ENCODE measurements at regions not wholly inside any gene's neighbourhood (a gene's known extent, or its start where the extent isn't known, plus 50 kb on each side); places are given as distances from the start of the nearest gene placed in this dataset.
"Not testable (repeated sequence)": the region's sequence is repeated elsewhere in the genome, so short reads cannot be mapped to it uniquely, and the experiment has no call there.

DNA sequence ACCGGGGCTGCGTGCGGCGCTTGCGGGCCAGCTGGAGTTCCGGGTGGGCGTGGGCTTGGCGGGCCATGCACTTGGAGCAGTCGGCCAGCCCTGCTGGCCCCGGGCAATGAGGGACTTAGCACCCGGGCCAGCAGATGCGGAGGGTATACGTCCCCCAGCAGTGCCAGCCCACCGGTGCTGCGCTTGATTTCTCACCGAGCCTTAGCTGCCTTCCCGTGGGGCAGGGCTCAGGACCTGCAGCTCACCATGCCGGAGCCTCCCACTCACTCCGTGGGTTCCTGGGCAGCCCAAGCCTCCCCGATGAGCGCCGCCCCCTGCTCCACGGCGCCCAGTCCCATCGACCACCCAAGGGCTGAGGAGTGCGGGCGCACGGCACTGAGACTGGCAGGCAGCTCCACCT, 51.4 kb upstream of the INPP4B start:
- not testable (repeated sequence) for DNase-seq

DNA sequence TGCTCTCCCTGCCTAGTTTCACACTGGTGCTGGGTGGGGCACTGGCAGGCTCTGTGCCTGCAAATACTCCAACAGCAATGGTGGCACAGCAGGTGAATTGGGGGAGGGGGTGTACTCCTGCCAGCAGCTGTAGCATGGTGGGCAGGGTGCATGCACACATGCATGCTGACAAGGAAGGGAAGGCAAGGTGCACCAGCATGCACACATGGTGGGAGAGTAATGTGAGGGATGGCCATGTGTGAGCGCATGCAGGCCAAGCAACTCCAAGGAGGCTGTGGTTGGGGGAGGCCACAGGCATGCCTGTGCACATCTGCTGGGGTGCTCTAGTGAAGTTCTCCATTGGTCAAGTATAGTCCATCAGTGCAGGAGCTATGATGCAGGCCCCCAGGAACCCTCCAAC, 54.5 kb upstream of the INPP4B start:
- DNase-seq: no peak

DNA sequence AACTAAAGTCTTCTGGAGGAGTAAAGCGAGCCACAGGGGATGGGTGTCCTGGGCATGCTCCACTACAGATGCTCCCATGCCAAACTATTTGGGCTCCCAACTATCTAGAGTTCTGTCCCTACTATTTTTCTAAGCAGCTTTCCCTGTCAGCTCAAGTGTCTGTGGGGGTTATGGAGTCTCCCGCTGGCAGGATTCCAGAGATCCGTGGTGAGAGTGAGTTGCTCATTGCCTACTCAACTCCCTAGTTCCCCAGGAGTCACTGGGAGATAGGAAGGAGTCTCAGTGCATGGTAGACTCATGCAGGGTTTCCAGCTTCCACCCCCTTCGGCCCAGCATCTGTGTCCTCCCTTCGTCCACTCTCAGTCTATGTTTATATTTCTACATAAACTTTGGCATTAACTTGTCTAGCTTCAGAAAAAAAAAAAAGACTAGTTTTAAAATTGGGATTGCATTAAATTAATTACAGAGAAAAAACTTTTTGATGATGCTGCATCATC, 55.1 kb upstream of the INPP4B start:
- DNase-seq: no peak

GRCh38 chr4:142903617-142904016, 57.5 kb upstream of the INPP4B start:
- DNase-seq: not testable (repeated sequence)

- no peak for DNase-seq
These were observed 63.8 kb upstream of the INPP4B start for GRCh38 chr4:142909908-142910307.

DNA sequence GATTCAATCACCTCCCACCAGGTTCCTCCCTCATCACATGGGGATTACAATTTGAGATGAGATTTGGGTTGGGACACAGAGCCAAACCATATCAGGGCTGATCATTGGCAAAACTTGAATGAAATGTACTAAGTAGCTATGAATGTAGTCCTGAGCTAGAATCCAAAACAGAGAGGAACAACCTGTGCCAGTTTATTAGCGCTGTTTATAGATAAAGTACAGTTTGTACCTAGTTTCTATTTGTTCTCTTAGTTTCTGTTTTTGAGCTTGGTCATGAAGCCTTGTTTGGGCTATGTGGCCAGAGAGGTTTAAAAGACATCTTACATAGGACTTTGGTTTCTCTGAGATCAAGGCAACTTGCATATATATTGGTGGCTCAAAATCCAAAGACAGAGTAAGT, 66.9 kb upstream of the INPP4B start:
- no peak for DNase-seq

DNA sequence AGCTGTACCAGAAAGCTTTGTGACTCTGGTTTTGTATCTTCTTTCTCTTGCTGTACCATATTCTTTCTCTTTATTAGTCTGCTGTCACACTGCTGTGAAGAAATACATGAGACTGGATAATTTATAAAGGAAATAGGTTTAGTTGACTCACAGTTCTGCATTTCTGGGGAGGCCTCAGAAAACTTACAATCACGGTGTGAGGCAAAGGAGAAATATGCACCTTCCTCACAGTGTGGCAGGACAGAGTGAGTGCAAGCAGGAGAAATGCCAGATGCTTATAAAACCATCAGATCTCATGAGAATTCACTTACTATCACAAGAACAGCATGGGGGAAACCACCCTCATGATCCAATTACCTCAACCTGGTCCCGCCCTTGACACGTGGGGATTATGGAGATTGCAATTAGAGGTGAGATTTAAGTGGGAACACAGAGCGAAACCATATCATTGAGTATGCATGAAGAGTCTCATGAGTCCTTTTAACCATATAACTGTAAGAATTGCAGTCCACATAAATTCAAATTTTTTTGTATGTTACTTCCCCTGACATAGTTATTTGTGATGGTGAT, 67.4 kb upstream of the INPP4B start:
- DNase-seq: no peak

GRCh38 chr4:142917678-142918077, 71.6 kb upstream of the INPP4B start:
- no peak for DNase-seq

- DNase-seq: no peak
These were observed 76.6 kb upstream of the INPP4B start for GRCh38 chr4:142922720-142923119.

DNA sequence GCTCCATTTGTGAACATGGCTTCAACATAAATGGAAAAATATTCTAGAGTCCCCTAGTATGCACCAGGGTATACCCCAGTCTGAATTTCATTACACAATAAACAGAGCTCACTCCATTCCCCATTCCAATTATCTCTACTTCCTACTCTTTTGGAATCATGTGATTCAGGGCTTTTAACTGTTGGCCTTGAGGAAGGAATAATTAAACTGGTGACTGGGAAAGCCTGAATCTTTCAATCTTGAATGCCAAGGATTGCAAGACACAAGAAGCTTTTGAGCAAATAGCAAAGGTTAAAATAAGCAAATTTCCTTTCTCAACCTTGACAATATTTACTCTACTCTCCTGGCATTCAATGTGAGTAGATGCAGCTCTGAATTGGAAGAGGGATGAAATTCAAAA, 77.5 kb upstream of the INPP4B start:
- no peak for DNase-seq

DNA sequence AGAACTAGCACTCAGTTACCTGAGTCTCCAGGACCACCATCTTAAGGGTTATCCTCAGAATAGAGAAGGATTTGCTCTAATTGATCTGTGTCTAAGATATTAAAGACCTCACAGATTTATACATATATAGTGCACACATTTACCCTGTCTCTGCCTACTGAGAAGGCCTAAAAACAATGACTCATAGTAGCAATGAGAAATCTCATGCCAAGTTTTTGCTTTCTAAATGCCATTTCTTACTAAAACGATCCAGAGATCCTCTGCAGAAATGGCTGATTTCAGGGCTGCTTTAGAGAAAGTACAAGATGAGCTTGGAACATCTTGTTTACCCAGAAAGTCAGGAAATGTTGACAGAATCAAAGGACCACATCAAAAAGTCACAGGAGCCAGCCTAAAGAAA, 79.1 kb upstream of the INPP4B start:
- no peak for DNase-seq

- no peak for DNase-seq
These were observed 81.6 kb upstream of the INPP4B start for GRCh38 chr4:142927721-142928120.

DNA sequence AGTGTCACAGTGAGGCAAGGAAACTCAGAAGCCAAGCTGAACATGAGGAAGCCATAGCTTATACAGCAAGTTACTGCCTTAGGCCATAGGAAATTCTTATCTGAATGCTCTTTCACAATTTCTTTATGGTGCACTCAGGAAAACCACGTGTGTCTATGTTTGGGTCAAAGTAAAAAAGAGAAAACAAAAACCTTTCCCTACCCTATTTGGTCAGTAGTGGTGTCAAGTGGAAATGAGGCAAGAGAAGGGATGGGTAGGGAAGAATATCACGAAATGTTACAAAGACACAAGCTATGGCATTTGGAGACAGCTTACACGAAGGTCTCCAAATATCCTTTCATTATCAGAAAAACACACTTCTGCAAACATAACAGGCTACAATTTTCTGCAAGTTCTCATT, 83.4 kb upstream of the INPP4B start:
- no peak for DNase-seq

GRCh38 chr4:142933207-142933606, 87.1 kb upstream of the INPP4B start:
- no peak for DNase-seq

DNA sequence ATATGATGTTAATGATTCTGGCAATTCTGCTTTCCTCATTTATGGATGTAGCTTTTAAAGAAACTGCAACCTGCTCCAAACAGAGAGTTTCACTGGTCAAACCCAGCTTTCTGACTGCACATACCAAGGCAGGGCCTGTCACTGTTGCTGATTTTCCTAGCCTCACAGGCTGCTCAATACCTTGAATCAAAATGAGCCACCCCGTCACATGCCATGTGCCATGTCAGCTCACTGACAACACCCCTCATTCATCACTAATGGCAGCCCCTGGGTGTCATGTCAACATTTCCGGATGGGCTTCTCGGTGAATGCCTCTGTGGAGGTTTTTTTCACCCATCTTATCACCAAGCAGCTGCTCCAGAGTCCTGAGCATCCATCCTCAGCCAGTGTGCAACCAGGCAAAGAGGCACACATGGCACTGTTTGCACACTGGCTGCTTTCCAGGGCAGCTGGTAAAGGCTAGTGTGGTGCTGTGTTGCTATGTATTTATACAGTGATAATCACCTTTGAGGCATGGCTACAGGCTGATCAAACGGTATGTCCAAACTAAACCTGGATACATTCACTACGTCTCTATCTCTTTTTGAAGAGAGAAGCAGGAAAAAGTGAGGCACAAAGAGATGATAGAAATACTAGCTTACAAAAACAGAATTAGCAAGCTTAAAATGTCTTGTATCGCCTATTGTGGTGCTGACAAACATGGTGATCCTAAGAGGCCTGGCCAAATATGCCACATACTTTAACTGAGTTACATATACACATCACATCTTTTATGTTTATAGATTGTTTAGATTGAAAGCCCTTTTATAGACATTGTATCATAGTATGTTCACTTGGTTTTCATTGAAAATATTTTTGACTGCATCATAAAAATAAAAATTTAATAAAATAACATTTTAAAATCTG, 94.6 kb upstream of the INPP4B start:
- DNase-seq: no peak

DNA sequence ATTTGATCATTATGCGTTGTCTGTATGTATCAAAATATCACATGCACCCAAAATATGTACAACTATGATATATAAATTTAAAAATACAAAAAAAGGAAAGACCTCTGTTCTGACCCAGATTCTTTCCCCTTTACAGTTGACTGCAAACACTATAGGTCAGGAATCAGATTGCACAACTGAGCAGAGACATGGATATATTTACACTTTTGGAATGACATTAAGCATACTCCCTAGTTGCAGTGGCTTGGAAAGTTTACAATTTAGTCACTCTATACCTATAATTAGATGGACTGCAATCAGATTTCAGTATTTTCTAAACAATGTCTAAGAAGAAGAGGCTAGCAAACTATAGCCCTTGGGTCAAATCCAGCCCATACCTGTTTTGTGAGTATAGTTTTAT, 98.5 kb upstream of the INPP4B start:
- DNase-seq: no peak

DNA sequence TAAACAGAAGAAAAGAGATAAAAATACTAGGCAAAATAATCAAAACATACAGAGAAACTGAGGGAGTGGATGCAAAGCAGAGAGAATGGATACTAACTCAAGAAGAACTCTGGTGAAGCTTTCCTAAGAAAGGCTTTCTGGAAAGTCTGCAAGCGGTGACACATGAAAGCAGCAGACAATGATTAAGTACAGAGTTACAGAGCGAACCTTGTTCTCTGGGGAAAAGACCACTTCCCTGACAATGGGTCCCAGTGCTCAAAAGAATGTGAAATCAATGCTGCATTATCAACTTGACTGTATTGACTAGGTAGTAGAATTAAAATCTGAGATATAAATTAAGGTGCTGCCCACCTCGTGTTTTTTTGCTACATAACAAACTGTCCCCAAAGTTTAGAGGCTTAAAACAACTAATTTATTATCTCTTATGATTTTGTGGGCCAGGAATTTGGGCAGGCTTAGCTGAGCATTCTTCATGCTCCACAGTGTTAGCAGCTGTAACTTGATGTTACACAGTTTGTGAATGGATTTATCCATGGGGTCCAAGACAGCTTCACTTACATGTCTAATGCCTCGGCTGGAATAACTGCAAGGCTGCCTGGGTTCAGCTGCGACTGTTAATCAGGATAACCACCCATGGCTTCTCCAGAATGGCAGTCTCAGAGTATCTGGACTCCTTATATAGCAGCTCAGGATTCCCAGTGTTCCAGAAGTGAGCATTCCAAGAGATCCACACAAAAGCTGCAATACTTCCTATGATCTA, 106.9 kb upstream of the INPP4B start:
- no peak for DNase-seq

DNA sequence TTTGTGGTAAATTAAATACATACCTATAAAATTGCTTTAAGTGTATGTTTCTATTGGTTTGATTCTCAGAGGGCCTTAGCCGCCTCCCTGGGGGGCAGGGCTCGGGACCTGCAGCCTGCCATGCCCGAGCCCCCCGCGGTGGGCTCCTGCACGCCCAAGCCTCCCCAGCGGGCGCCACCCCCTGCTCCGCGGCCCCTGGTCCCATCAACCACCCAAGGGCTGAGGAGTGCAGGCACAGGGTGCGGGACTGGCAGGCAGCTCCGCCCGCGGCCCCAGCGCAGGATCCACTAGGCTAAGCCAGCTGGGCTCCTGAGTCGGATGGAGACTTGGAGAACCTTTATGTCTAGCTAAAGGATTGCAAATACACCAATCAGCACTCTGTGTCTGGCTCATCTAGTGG, 108.3 kb upstream of the INPP4B start:
- no peak for DNase-seq

- no peak for DNase-seq
These were observed 109.4 kb upstream of the INPP4B start for GRCh38 chr4:142955501-142955900.

- no peak for DNase-seq
These were observed 113.1 kb upstream of the INPP4B start for GRCh38 chr4:142959173-142959572.

- no peak for DNase-seq
These were observed 114.0 kb upstream of the INPP4B start for GRCh38 chr4:142960126-142960525.

GRCh38 chr4:142960867-142961644, 115.0 kb upstream of the INPP4B start:
- DNase-seq: no peak

GRCh38 chr4:142961866-142962265, 115.8 kb upstream of the INPP4B start:
- no peak for DNase-seq
